ENCODE measurements at regions not wholly inside any gene's neighbourhood (a gene's known extent, or its start where the extent isn't known, plus 50 kb on each side); places are given as distances from the start of the nearest gene placed in this dataset.
A peak's percentile ranks its signal among the peaks of the same experiment; 100 is the strongest.

GRCh38 chr6:148602136-148602535 lies 144.7 kb upstream of the UST start:
- no peaks in the 10 kb centered on the region for H3K9me3 ChIP-seq (ENCODE audit: low read depth)
- DNase-seq (ENCODE audit: low read depth in 1 of 2, low spot score in 1 of 2), result no peak
- H3K4me3 ChIP-seq, result no peak overlapping the region
- no peaks in the 10 kb centered on the region for H3K27me3 ChIP-seq
- no peaks in the 10 kb centered on the region for H3K4me1 ChIP-seq (ENCODE audit: low read depth)
- H3K27ac ChIP-seq, result no peak overlapping the region
- no peaks in the 10 kb centered on the region for H3K36me3 ChIP-seq
- TF ChIP-seq CTCF (IDR thresholded peaks at IDR 0.05; ENCODE audit: low read depth, low read length), result no peak

GRCh38 chr6:148608199-148608951 lies 138.5 kb upstream of the UST start:
- no peaks in the 10 kb centered on the region for H3K9me3 ChIP-seq (ENCODE audit: low read depth)

GRCh38 chr6:148611213-148611612 lies 135.6 kb upstream of the UST start:
- Histone ChIP-seq H3K27me3 (no peaks in the 10 kb centered on the region), H3K4me3 (no peak overlapping the region), H3K9me3 (ENCODE audit: low read depth) (no peaks in the 10 kb centered on the region), H3K27ac (no peak overlapping the region), H3K36me3 (no peaks in the 10 kb centered on the region), H3K4me1 (ENCODE audit: low read depth) (no peaks in the 10 kb centered on the region)
- no peak for TF ChIP-seq CTCF (IDR thresholded peaks at IDR 0.05; ENCODE audit: low read depth, low read length)
- DNase-seq (ENCODE audit: low read depth in 1 of 2, low spot score in 1 of 2), result peak in 1 of 2 donors; percentile 83

More at GRCh38 chr6:148608199-148608951, 138.5 kb upstream of the UST start:
- TF ChIP-seq CTCF (IDR thresholded peaks at IDR 0.05; ENCODE audit: low read depth, low read length), result peak; percentile 62
- Histone ChIP-seq H3K4me1 (ENCODE audit: low read depth) (no peaks in the 10 kb centered on the region), H3K4me3 (no peak overlapping the region), H3K27me3 (no peaks in the 10 kb centered on the region), H3K27ac (no peak overlapping the region), H3K36me3 (no peaks in the 10 kb centered on the region)
- DNase-seq (ENCODE audit: low read depth in 1 of 2, low spot score in 1 of 2), result peak in 1 of 2 donors; percentile 32

- no peaks in the 10 kb centered on the region for H3K36me3 ChIP-seq
- no peaks in the 10 kb centered on the region for H3K9me3 ChIP-seq (ENCODE audit: low read depth)
Measured at GRCh38 chr6:148612043-148612442, 134.8 kb upstream of the UST start.

DNA sequence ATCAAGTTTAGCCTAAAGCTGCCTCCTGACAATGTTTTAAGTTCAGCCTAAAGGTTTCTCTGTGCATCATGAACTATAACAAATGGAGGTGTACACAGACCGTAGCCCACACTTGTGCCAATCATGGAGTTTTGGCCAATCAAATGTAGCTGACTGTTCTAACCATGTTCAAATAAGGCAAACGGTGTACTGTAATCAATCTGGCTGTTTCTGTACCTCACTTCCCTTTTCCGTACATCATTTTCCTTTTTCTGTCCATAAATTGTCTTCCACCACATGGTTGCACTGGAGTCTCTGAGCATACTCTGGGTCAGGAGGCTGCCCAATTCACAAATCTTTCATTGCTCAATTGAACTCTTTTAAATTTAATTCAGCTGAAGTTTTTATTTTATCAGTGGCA lies 132.2 kb upstream of the UST start:
- H3K4me1 ChIP-seq (ENCODE audit: low read depth), result peaks cover 4% of the 10 kb centered on the region
- H3K36me3 ChIP-seq, result no peaks in the 10 kb centered on the region
- TF ChIP-seq CTCF (IDR thresholded peaks at IDR 0.05; ENCODE audit: low read depth, low read length), result no peak
- H3K4me3 ChIP-seq, result no peak overlapping the region
- no peak for DNase-seq (ENCODE audit: low read depth in 1 of 2, low spot score in 1 of 2)
- H3K9me3 ChIP-seq (ENCODE audit: low read depth), result no peaks in the 10 kb centered on the region
- no peaks in the 10 kb centered on the region for H3K27me3 ChIP-seq
- no peak overlapping the region for H3K27ac ChIP-seq

More at GRCh38 chr6:148612043-148612442, 134.8 kb upstream of the UST start:
- TF ChIP-seq CTCF (IDR thresholded peaks at IDR 0.05; ENCODE audit: low read depth, low read length), result no peak
- no peaks in the 10 kb centered on the region for H3K4me1 ChIP-seq (ENCODE audit: low read depth)
- DNase-seq (ENCODE audit: low read depth in 1 of 2, low spot score in 1 of 2), result no peak
- no peaks in the 10 kb centered on the region for H3K27me3 ChIP-seq
- H3K4me3 ChIP-seq, result no peak overlapping the region
- no peak overlapping the region for H3K27ac ChIP-seq
